Right lung (tissue), 2 donors: ENCODE measurements at regions not wholly inside any gene's neighbourhood (a gene's known extent, or its start where the extent isn't known, plus 50 kb on each side); places are given as distances from the start of the nearest gene placed in this dataset.

Experiments
- DNase-seq, 2 donors: peaks; one replicate each; pipeline ENCODE4 v3.0.0-alpha.2; 2013

GRCh38 chr21:15370462-15370975 lies 305.7 kb upstream of the NRIP1 start:
- no peak for DNase-seq

- no peak for DNase-seq
These were observed 309.1 kb upstream of the NRIP1 start for GRCh38 chr21:15373941-15374340.

DNA sequence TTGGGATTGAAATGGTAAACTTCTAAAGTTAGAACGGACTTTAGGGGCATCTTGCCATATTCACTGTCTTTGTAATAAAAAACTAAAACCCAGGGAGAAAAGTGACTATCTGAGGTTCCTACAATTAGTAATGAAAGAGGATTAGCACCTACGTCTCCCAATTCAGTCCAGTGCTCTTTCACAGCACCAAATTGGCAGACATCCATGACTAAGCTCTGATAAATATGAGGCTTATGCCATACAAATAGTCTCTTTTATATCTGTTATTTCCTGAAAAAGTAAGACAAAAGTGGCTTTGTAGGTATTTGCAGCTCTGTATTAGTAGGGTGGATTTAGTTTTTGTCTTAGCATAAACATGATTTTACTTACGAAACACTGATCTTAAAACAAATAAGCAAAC lies 315.0 kb upstream of the NRIP1 start:
- no peak for DNase-seq

DNA sequence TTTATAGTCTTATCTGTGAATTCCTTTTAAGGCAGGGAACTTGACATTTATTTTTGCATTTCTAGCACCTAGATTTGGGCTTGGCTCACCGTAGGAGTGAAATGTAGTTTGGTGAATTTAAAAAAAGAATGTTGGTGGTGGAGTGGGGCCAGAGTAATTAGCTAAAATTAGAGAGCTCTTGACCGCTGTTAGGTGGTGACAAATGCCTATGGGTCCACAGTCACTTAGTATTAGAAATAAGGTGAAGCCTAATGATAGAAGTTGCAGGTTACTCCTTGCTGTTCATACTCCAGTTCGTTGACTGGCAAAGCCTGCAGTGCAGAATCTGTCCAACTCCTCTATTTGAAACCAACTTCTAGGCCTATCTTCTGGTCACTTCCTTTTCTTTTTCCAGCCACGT lies 318.8 kb upstream of the NRIP1 start:
- no peak for DNase-seq

DNA sequence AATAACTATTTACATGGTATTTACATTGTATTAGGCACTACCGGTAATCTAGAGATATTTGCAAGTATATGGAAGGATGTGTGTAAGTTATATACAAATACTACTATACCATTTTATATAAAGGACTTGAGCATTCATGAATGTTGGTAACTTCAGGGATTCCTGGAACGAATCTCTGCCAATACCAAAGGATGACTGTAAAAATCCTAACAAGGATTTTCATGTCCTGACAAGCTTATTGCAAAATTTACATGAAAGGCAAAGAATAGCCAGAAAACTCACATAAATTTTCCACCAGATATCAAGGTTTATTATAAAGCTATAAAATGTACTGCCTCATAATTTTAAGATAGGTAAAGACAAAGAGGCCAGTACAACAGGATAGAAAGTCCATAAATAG lies 325.2 kb upstream of the NRIP1 start:
- no peak for DNase-seq

DNA sequence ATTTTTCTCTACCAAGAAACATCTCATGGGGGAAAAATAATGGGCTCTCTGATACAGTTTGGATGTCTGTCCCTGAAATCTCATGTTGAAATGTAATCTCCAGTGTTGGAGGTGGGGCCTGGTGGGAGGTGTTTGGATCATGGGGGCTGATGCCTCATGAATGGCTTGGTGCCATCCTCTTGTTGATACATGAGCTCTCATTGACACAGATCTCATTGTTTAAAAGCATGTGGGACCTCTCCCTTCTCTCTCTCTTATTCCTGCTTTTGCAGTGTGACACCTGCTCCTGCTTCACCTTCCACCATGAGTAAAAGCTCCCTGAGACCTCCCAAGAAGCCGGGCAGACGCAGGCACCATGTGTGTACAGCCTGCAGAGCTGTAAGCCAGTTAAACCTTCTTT lies 332.5 kb upstream of the NRIP1 start:
- no peak for DNase-seq

GRCh38 chr21:15400905-15401304 lies 328.9 kb upstream of the USP25 start:
- DNase-seq: no peak

DNA sequence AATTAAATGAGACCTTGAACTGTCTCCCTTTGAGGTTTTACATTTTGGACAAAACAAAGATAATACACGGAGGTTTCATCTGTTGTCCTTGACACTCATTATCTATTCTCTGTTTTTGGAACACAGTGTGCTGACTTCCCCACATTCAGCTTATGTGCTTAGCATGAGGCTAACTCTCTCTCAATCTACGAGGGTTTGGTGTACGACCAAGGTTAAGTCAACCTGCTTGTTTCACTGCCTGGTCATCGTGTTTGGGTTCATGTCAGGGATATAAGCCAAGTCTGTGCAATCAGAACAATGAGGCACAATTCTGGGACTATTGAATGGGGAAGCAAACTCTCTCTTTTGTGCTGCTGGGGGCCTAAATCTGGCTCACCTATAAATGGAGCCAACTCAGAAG lies 328.5 kb upstream of the USP25 start:
- no peak for DNase-seq

- no peak for DNase-seq
These were observed 324.6 kb upstream of the USP25 start for GRCh38 chr21:15405214-15405613.

DNA sequence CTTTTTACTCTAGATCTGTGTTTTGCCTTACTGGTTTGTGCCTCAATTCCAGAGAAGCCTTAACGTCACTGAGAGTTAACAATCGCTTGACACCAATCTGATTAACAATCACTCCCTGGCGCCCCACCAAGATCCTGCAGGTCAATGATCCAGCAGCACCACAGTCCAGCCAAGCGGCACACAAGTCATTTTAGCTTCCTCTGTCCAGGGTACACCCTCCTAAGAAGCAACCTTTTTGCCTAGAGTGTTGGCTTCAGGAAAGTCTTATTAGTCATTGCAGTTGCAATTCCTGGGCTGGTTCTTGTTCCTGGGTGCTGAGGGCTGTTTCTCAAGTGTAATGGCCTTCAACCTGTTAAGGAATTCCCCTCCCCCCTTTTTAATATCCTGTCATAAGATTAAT lies 323.0 kb upstream of the USP25 start:
- DNase-seq: no peak

DNA sequence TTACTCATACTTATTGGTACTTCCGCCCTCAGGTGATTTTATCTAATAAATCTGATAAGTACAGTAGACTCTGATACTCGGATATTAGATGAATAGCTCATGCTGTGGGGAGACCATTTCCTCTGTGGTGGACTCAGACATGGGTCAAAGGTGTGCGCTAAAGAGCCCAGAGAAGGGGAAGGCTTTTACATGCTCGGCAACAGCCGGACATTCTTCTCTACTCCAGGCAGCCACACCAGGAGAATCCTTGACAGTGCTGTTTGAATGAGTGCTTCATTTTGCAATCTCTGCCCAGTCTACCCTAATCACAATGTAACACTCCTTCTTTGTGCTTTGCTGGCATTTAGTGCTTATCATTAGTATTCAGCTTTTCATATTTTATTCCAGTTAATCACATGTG lies 322.2 kb upstream of the USP25 start:
- no peak for DNase-seq

DNA sequence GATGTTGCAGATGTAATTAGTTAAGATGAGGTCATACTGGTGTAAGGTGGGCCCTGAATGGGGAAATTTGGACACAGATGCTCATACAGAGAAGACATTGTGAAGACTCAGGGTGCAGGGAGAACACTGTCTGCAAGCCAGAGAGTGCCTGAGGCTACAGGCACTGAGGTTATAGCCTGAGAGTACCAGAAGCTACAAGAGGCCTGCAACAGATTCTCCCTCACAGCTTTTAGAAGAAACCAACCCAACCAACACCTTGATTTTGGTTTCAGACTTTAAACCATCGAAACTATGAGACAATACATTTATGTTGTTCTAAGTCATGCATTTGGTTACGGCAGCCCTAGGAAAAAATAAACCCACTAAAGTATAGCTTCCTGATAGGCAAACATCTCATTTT lies 321.7 kb upstream of the USP25 start:
- no peak for DNase-seq

DNA sequence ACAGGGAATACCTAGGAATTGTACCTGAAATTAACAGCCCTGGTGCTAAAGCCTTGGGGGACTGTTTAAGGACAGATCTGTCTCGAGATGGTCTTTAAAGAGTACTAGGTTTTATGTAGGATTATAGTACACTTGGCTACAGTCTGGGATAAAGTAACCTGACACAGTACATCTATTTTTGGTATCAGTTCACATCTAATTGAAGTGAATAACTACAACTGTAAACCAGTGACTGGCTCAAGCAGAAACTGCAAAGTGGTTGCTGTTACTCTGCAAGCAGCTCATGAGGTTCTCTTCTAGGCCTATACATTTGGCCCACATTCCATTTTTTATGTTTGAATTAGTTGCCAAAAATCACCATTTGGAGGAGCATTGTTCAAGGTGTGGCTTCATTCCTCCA lies 320.8 kb upstream of the USP25 start:
- DNase-seq: no peak

- DNase-seq: no peak
These were observed 318.9 kb upstream of the USP25 start for GRCh38 chr21:15410853-15411252.

DNA sequence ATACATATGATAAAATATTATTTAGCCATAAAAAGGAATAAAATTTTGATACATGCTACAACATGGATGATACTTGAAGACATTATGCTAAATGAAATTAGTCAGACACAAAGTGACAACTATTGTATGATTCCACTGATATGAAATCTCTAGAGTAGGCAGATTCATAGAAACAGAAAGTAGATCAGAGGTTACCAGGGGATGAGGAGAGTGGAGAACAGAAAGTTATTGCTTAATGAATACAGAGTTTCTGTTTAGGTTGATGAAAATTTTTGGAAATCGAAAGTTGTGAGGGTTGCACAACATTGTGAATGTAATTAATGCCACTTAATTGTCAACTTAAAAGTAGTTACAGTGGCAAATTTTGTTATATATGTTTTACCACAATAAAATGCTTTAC lies 315.7 kb upstream of the USP25 start:
- no peak for DNase-seq

DNA sequence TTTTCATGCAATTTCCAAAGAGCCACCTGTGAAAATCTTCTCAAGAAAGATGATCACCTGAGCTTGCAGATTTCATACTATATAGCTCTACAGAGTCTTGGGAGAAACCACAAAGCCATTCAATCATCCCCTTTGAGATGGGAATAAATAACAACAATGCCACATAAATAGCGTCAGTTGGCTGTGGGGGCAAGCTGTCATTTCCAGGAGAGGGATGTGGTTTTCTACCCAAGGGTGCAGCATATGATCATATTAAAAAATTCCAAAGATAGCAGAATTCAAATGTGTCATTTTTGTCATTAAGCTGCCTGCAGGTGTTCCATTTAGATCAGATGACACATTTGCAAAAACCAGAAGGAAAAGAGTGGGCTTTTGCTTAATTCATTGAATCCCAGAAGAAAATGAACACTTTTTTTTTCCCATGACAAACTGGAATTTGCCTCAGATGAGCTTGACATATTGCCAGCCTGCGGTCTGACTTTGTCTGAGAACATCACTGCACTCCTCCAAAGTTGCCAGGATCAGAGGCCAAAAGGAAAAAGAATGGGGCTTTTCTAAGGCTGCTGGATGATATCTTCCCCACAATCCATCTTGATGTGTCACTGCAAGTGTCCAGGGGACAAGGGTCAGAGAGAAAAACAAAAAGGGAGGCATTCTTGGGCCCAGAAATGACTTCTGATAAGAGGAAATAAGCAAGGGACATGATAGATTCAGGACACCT lies 314.1 kb upstream of the USP25 start:
- DNase-seq: no peak

- no peak for DNase-seq
These were observed 308.3 kb upstream of the USP25 start for GRCh38 chr21:15421441-15421881.

- DNase-seq: no peak
These were observed 307.8 kb upstream of the USP25 start for GRCh38 chr21:15421947-15422346.

GRCh38 chr21:15422783-15423182 lies 307.0 kb upstream of the USP25 start:
- DNase-seq: no peak

- no peak for DNase-seq
These were observed 305.9 kb upstream of the USP25 start for GRCh38 chr21:15423676-15424445.

GRCh38 chr21:15425049-15425448 lies 304.7 kb upstream of the USP25 start:
- no peak for DNase-seq

- DNase-seq: no peak
These were observed 299.8 kb upstream of the USP25 start for GRCh38 chr21:15430023-15430422.

DNA sequence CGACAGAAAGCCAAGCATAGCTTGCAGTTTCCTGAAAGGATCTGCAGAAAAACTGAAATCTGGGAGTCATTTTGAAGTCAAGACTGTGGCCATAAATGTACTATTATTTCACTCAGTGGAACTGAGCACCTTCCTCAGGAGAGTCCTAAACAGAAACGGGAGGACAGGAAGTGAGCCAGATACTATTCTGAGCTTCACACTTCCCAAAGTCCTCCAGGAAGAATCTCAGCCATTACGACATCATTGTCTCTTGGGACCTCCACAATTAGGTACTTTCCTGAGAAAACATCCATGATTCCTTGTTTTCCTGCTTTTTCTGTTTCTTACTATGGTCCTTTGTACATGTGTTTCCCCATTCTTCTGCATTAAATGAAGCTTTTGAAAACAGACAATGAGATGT lies 299.2 kb upstream of the USP25 start:
- DNase-seq: no peak
